ENCODE measurements at regions not wholly inside any gene's neighbourhood (a gene's known extent, or its start where the extent isn't known, plus 50 kb on each side); places are given as distances from the start of the nearest gene placed in this dataset.

DNA sequence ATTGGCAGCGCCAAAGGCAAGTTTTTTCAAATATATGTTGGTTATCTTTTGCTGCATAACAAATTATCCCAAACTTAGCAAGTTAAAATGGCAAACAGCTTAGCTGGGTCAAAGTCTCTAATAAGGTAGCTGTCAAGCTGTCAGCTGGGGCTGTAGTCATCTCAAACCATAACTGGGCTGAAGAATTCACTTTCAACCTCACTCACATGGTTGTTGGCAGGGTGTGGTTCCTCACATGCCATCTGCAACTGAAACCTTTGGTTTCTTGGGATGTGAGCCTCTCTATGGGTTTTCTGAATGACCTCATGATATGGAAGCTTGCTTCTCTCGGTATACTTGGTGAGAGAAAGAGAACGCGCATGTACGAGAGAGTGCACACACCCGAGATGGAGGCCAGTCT, 125.4 kb downstream of the LRIG3 start:
- no peak for DNase-seq (ENCODE audit: low spot score)

DNA sequence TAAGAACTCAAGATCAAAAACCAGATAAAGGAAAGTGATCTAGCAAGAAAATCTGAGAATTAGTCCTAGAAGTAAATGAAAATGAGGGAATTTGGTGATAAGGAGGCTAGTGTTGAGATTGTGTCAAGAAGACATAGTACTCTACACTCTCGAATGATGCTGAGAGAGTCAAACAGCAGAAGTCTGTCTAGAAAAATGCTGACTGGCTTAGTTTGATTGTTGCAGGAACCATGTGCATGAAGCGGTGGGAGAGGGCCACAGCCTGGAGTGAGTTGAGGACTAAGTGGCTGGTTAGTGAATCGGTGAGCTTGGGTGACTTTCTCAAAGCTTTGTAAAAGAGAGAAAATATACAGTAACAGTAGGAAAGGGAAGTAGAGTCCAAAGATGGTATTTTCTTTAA, 124.5 kb downstream of the LRIG3 start:
- no peak for DNase-seq (ENCODE audit: low spot score)

DNA sequence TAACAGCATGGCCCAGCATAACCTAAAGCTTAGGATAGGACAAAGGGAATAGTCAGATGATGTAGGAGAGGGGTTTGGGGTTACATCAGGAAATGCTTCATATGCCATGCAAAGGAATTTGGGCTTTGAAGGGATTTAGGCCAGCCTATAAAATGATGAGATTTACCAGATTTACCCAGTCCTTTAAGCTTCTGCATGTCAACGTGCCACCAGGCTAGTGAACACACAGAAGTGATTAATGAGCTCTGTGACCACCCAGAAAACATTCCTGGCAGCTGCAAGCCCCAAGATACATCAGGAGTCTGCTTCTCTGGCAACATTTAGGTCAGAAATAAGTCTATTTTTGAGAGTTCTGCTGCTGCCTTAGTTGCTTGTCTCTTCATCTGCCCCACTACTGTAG, 118.3 kb downstream of the LRIG3 start:
- no peak for DNase-seq (ENCODE audit: low spot score)

DNA sequence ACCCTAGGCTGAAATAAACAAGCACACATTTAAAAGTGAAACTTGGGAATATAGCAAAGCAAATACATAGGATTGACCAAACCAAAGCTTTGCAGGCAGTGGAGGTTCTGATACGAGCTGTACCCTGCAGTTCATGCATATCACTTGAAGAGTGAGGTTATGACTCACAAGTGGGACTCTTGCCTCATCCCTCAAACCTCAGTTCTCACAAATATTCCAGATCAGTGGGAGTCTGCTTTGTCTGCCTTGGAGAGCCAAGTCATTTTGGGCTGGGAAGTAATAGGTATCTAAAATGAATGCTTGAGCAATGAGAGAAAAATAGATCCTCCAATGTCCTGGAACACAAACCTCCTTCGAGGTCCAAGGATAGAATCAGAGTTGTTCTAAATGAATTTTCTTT, 116.4 kb downstream of the LRIG3 start:
- no peak for DNase-seq (ENCODE audit: low spot score)

DNA sequence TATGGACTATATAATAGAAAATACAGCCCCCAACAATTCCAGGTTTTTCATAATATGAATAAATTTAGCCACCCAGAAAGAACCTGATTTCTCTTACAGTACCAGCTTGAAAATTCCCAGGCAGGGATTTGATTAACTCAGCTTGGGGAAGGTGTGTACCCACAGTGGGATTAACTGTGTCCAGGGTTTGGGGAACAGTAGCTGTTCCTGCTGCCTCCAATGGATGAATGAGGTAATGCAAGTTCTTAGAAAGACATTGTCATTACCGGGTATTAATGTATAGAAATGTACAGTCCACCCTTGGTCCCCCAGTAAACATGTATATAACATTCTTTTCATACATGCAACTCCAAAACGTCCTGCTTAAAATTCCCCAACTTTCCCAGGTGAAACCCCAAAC, 115.6 kb downstream of the LRIG3 start:
- DNase-seq (ENCODE audit: low spot score), result no peak

DNA sequence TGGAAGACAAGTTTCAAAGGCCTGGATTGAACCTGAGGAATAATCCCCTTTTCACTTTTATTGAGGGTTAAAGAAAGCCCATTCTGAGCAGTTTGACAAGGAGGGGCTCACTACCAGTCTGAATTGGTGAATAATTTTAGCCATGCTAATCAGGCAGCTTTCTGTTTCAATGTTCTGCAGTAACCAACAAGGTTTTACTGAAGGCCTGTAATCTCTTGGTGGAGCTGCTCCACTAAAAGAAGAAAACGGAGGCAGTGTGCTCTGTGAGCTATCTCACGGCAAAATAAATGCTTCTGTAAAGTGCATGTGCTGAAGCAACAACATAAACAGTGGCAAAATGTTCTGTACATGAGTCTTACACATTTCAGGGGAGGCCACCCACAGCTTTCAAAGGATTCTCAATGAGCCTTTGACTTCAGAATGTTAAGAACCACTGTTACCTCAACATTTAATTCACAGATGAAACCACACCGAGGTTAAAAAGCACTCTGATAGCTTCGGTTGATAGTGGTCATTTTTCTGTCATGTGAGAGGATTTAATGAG, 111.2 kb downstream of the LRIG3 start:
- DNase-seq (ENCODE audit: low spot score), result no peak

DNA sequence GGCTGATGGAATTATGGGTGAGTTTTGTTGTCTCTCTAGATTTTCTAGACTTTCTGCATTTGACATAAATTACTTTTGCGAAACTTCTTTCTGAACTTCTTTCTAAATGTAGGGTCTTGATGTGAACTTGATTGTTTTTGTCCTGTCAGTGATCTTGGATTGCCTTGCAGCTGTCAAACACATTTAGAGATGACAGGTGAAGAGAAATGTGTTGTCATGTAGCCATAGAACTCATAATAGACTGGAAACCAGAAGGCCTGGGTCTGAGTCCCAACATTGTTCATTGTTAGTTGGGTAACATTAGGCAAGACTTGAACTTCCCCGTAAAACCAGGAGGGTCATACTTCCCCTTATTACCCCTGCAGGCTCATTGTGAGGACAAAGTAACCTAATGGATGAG, 109.0 kb downstream of the LRIG3 start:
- DNase-seq (ENCODE audit: low spot score), result no peak

DNA sequence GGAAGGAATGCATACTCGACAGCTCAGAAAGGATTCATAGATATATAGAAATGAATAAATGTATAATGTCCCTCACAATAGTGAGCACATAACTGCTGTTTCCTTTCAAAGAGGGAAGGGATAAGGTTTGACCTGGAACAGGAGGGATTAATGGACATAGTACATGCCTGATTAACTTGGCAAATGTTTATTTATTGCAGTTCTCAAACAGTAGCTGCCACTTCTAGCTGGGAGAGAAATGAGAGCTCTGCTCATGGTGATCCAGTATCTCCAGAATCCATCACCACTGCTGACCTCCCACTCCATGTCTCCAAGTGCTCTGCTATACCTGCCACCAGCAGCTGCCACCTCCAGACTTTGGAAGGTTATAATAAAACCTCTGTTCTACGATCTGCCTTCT, 108.1 kb downstream of the LRIG3 start:
- DNase-seq (ENCODE audit: low spot score), result peak; percentile 10

DNA sequence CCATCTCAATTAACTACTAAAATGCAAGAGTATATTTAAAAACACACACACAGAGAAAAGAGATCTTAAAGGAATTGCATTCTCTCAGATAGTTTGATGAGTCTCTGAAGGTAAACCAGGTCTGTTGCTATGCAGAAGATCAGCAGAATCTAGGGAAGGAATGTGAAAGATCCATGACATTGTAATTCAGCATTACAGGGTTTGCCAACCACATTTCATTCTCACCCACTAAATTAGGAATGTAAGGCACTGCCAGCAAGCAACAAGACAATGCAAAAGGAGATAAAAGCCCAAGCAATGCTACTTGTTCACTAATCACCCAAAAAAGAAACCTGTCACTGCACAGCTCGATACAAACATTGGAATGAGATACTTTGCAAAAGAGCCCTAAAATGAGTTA, 106.3 kb downstream of the LRIG3 start:
- no peak for DNase-seq (ENCODE audit: low spot score)

DNA sequence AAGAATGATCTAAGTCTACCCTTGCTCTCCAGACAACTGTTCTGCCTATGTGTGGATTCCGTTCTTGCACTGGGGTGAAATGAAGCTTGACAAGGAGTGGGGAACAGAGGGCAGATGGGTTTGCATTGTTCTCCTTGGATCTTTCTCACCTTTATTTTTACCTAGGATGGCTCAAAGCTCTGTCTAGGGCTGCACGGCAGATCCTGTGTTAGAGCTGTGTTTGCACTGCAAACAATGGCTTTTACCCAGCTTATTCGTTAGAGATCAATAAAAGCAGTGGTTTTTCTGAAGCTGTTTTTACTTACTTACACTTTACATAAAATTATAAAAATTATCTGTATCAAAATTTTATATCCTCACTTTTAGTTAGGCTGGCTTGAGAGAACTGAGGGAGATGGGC, 105.1 kb downstream of the LRIG3 start:
- no peak for DNase-seq (ENCODE audit: low spot score)

DNA sequence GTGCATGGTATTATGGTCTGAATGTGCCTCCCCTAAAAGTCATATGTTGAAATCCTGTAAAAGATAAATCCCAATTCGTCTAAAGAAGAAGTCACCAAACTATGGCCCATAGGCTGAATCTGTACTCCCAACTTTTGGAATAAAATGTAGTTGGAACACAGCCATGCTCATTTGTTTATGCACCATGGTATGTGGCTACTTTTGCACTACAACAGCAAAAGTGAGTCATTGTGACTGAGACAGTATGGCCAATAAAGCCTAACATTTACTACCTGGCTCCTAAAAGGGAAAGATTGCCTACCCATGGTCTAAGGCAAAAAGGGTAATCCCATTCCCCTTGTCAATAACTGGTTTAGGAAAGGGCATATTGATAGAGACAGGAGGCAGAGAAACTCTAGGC, 101.8 kb downstream of the LRIG3 start:
- no peak for DNase-seq (ENCODE audit: low spot score)

DNA sequence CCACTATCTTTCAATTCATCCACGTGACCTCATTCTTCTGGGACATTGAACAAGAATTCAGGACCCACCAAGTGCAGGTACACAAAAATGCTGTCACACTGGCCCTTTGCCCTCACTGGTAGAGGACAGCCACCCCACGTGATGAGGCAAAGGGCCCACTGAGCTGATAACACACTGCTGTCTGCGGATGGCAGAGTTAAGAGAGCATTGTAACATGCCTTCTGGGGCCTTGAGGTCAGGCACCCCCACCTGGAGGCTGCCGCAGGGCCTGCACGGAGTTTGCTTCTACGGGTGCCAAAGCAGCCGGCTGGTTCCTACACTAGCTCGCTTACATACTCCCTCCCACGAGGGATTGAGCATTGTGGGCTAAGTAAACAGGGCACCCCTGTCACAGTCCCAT, 101.0 kb downstream of the LRIG3 start:
- no peak for DNase-seq (ENCODE audit: low spot score)

DNA sequence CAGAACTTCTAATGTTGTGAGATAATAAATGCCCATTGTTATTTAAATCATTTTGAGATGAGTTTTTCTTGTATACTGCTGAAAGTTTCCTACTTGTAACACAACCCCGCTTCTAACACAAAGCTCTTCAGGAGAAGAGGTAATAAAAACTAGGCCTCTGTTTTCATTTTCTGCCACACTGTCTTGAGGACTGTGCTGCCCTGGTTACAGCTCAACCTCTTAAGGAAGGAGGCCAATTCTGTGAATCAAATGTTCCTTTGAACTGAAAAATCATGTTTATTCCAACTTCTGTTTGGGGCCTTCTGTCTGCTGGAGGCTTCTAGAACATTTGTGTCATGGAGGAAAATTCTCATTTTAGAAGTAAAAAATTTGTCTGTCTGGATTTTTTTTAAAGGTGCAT, 100.3 kb downstream of the LRIG3 start:
- DNase-seq (ENCODE audit: low spot score), result no peak

Data from HuH-7 (cell line).